HepG2 (cell line): ENCODE measurements at regions not wholly inside any gene's neighbourhood (a gene's known extent, or its start where the extent isn't known, plus 50 kb on each side); places are given as distances from the start of the nearest gene placed in this dataset.

ENCODE experiments used
- GATAD1 ChIP-seq: IDR thresholded peaks from 2 replicates; pipeline ENCODE4 v1.6.1; 2016; ENCODE audit warnings: missing genetic modification reagents, missing compliant biosample characterization
- JDP2 ChIP-seq: sonication (generic); formaldehyde crosslinking; IDR thresholded peaks from 2 replicates; pipeline ENCODE4 v1.8.1; 2022; ENCODE audit warnings: missing genetic modification reagents, borderline replicate concordance
- LRRFIP1 ChIP-seq: sonication (generic); formaldehyde crosslinking; conservative IDR thresholded peaks from 2 replicates; pipeline ENCODE4 v1.4.0; 2020; ENCODE audit warnings: missing genetic modification reagents
- NR1H2 ChIP-seq: sonication (generic); formaldehyde crosslinking; IDR thresholded peaks from 2 replicates; pipeline ENCODE4 v1.8.1; 2022; ENCODE audit warnings: low read depth, missing genetic modification reagents, borderline replicate concordance
- REXO4 ChIP-seq: sonication (generic); formaldehyde crosslinking; IDR thresholded peaks from 2 replicates; pipeline ENCODE4 v1.8.0; 2022; ENCODE audit warnings: missing genetic modification reagents, mild to moderate bottlenecking, borderline replicate concordance
- TARDBP ChIP-seq: sonication (generic); formaldehyde crosslinking; IDR thresholded peaks from 2 replicates; pipeline ENCODE4 v1.8.0; 2022; ENCODE audit warnings: mild to moderate bottlenecking, missing genetic modification reagents
- ZBTB8A ChIP-seq: sonication (generic); formaldehyde crosslinking; IDR thresholded peaks from 2 replicates; pipeline ENCODE4 v1.4.0; 2020; ENCODE audit warnings: mild to moderate bottlenecking, low read depth, missing genetic modification reagents, borderline replicate concordance
- ZHX1 ChIP-seq: sonication (generic); formaldehyde crosslinking; IDR thresholded peaks from 2 replicates; pipeline ENCODE4 v1.8.1; 2022; ENCODE audit warnings: low read depth, mild to moderate bottlenecking, missing genetic modification reagents
- ZKSCAN5 ChIP-seq: sonication (generic); formaldehyde crosslinking; IDR thresholded peaks from 2 replicates; pipeline ENCODE4 v1.5.1; 2020; ENCODE audit warnings: mild to moderate bottlenecking, missing genetic modification reagents
- ZMYM4 ChIP-seq: sonication (generic); formaldehyde crosslinking; IDR thresholded peaks from 2 replicates; pipeline ENCODE4 v1.8.1; 2023; ENCODE audit warnings: mild to moderate bottlenecking, missing genetic modification reagents
- ZNF33A ChIP-seq: sonication (generic); formaldehyde crosslinking; IDR thresholded peaks from 2 replicates; pipeline ENCODE4 v1.5.1; 2020; ENCODE audit warnings: missing genetic modification reagents, mild to moderate bottlenecking, moderate library complexity, borderline replicate concordance
- ZNF33B ChIP-seq: sonication (generic); formaldehyde crosslinking; IDR thresholded peaks from 2 replicates; pipeline ENCODE4 v1.5.1; 2020; ENCODE audit warnings: mild to moderate bottlenecking, missing genetic modification reagents
- ZNF350 ChIP-seq: sonication (generic); formaldehyde crosslinking; IDR thresholded peaks from 2 replicates; pipeline ENCODE4 v1.4.0; 2020; ENCODE audit warnings: mild to moderate bottlenecking, low read depth, missing genetic modification reagents, borderline replicate concordance
- ZNF576 ChIP-seq: sonication (generic); formaldehyde crosslinking; IDR thresholded peaks from 2 replicates; pipeline ENCODE4 v1.4.0; 2020; ENCODE audit warnings: mild to moderate bottlenecking, missing genetic modification reagents
- ZNF609 ChIP-seq: sonication (generic); formaldehyde crosslinking; IDR thresholded peaks from 2 replicates; pipeline ENCODE4 v1.4.0; 2020; ENCODE audit warnings: mild to moderate bottlenecking, missing genetic modification reagents, borderline replicate concordance

- TF ChIP-seq LRRFIP1 (CRISPR knock-in tag) (no peak), GATAD1 (peak; percentile 68), ZKSCAN5 (peak; percentile 99), ZNF609 (CRISPR knock-in tag) (peak; percentile 91), NR1H2 (CRISPR knock-in tag) (no peak; the same call in none of the 2 replicates), ZNF33B (CRISPR knock-in tag) (peak; percentile 79), TARDBP (CRISPR knock-in tag) (peak; percentile 87), ZMYM4 (CRISPR knock-in tag) (peak; percentile 37; the same call in 1 of the 2 replicates), ZNF350 (CRISPR knock-in tag) (peak; percentile 94), ZBTB8A (CRISPR knock-in tag) (peak; percentile 94), REXO4 (CRISPR knock-in tag) (no peak), JDP2 (peak; percentile 13; the same call in 1 of the 2 replicates), ZNF33A (CRISPR knock-in tag) (no peak), ZHX1 (peak; percentile 22; the same call in 1 of the 2 replicates), ZNF576 (CRISPR knock-in tag) (peak; percentile 5; the same call in 1 of the 2 replicates)
Measured at GRCh38 chr20:50305636-50306477, 115.2 kb downstream of the CEBPB start (continued).
